NT2/D1 (cell line): ENCODE measurements at regions not wholly inside any gene's neighbourhood (a gene's known extent, or its start where the extent isn't known, plus 50 kb on each side); places are given as distances from the start of the nearest gene placed in this dataset.
"Not testable (repeated sequence)": the region's sequence is repeated elsewhere in the genome, so short reads cannot be mapped to it uniquely, and the experiment has no call there.

Source experiments
- DNase-seq: peaks from one replicate; pipeline ENCODE4 v3.0.0-alpha.2; 2011; ENCODE audit warnings: low read depth, low spot score
- H3K27me3 ChIP-seq: 2 replicates; pipeline ENCODE4 v1.6.0; 2011; ENCODE audit warnings: mild to moderate bottlenecking; ENCODE audit not compliant: insufficient read length, insufficient read depth
- H3K36me3 ChIP-seq: 2 replicates; pipeline ENCODE4 v1.6.1; 2011; ENCODE audit warnings: mild to moderate bottlenecking, low read length, mixed read lengths; ENCODE audit not compliant: insufficient read depth, insufficient read length
- H3K4me1 ChIP-seq: 2 replicates; pipeline ENCODE4 v1.5.1; 2011; ENCODE audit not compliant: insufficient read depth, insufficient read length
- H3K4me3 ChIP-seq: 2 replicates; pipeline ENCODE4 v1.5.1; 2011; ENCODE audit warnings: low read depth; ENCODE audit not compliant: insufficient read length
- H3K9ac ChIP-seq: 2 replicates; pipeline ENCODE4 v1.6.0; 2011; ENCODE audit warnings: low read depth; ENCODE audit not compliant: insufficient read length
- H3K9me3 ChIP-seq: 2 replicates; pipeline ENCODE4 v1.5.1; 2011; ENCODE audit warnings: mild to moderate bottlenecking, low read length; ENCODE audit not compliant: insufficient read depth
- SUZ12 ChIP-seq: IDR thresholded peaks from 2 replicates; pipeline ENCODE4 v1.6.1; 2011; ENCODE audit not compliant: insufficient read length, insufficient read depth; ENCODE audit errors: extremely low read depth
- YY1 ChIP-seq: IDR thresholded peaks from 2 replicates; pipeline ENCODE4 v1.6.1; 2011; ENCODE audit not compliant: insufficient read length, insufficient read depth
- ZNF274 ChIP-seq: IDR thresholded peaks from 2 replicates; pipeline ENCODE4 v1.6.1; 2011; ENCODE audit warnings: mild to moderate bottlenecking, low read depth, low read length

DNA sequence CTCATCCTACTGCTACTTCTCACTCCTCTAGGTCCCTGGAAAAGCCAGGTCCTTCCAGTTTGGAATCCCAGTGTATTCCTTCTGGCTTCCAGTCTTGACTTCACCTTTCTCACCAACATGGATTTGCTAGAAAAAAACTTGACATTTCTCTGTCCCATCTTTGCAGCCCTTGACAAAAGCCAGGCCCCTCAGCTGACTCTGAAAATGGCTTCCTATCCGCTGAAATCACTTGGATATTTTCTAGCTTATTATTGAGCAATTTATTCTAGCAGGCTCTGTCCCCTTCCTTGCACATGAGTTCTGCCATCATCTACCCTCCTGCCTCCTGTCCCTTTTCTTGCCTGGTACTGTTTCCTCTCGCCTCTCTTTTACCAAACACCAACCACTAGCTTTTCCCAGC lies 427.2 kb downstream of the BUD13 start:
- Histone ChIP-seq H3K4me3 (no peak overlapping the region), H3K4me1 (no peaks in the 10 kb centered on the region), H3K27me3 (no peaks in the 10 kb centered on the region), H3K9ac (no peak overlapping the region), H3K36me3 (no peaks in the 10 kb centered on the region), H3K9me3 (peaks cover 26% of the 10 kb centered on the region; the same call in 1 of the 2 replicates)
- no peak for DNase-seq
- no peak for TF ChIP-seq SUZ12
- TF ChIP-seq ZNF274: no peak
- TF ChIP-seq YY1: no peak

DNA sequence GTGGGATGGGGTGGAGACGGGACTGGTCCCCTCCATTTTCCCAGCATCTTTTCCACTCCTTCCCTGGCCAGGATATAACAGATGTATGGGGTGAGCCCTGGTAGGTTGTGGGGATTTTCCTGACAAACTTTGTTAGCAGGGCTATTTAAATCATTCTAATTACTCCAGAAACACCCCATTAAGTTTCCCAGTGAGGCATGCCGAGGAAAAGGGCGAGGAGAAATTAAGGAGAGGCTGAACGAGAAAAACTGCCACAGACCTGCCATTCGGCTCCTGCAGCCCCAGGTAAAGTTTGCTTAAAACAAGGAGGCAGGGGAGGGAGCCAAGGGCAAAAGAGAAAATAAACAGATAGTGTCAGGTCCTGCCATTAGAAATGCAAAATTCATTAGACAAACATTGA lies 428.2 kb downstream of the BUD13 start:
- no peaks in the 10 kb centered on the region for H3K4me1 ChIP-seq
- DNase-seq: no peak
- H3K27me3 ChIP-seq: no peaks in the 10 kb centered on the region
- no peak for TF ChIP-seq ZNF274
- TF ChIP-seq SUZ12: no peak
- TF ChIP-seq YY1: no peak
- no peaks in the 10 kb centered on the region for H3K36me3 ChIP-seq
- H3K9ac ChIP-seq: no peak overlapping the region
- H3K9me3 ChIP-seq: peaks cover 22% of the 10 kb centered on the region; the same call in 1 of the 2 replicates
- no peak overlapping the region for H3K4me3 ChIP-seq

DNA sequence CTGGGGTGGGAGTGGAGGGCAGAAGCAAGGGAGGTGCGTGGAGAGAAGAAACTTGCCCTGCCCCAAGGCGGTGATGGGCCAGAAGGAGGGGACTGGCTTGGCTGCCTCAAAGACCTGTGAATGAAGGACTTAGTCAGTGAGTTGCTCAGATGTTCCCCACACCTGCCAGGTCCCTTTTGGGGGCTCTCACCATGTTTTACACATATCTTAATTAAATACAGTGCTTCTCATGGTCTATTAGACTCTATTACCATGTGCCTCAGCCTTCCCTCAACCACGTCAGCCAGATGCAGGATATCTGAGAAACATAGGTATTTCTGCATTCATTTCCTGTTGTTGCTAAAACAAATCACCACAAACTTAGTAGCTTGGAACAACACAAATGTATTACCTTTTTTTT lies 429.5 kb downstream of the BUD13 start:
- no peak overlapping the region for H3K4me3 ChIP-seq
- DNase-seq: no peak
- peaks cover 15% of the 10 kb centered on the region; the same call in 1 of the 2 replicates for H3K9me3 ChIP-seq
- no peaks in the 10 kb centered on the region for H3K4me1 ChIP-seq
- no peak overlapping the region for H3K9ac ChIP-seq
- no peaks in the 10 kb centered on the region for H3K36me3 ChIP-seq
- no peaks in the 10 kb centered on the region for H3K27me3 ChIP-seq
- TF ChIP-seq YY1 (no peak), SUZ12 (no peak), ZNF274 (no peak)

DNA sequence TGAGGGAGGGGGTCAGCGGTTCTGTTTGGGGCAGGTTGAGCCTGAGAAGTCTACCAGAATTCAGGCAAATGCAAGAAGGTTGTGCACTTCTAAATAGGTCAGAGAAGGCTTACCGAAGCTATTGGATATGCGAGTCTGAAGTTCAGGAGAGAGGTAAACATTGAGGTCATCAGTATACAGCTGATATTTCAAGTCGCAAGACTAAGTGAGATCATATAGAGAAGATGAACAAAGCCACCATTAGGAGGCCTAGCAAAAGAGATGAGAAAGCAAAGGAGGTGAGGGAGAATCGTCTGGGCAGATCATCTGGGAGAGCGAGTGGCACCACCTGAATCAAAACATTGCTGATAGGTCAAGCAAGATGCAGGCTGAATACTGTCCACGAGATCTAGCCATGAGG lies 430.6 kb downstream of the BUD13 start:
- H3K4me3 ChIP-seq: no peak overlapping the region

DNA sequence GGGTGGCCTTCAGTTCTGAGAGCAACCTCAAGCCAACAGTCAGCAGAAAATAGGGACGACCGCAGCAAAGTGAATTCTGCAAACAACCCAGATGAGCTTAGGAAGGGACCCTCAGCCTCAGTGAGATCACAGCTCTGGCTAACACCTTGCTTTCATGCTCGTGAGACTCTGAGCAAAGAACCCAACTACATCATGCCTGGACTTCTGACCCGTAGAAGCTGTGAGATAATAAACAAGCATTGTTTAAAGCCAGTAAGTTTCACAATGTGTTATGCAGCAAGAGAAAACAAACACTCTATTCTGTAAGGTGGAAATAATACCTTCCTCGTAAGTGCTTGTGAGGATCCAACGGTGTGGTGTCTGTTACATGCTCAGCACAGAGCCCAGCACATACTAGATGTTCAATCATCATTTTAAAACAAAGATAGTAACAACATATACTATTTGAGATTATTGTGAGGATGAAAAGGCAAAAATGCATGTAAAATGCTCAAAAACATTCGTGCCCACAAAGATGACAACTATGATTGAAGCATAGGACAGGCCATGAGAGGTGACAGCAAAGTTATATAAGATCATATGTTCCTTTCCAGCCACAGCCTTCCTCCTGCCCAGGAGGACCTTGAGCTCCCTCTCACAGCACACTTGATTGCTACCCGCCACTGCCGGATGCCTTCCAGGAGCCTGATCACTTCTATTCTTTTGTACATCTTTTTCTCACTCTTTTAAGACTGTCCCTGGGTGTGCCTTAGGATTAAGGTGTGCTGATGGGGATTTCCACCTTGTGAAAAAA lies 433.3 kb downstream of the BUD13 start:
- H3K27me3 ChIP-seq: no peaks in the 10 kb centered on the region
- no peaks in the 10 kb centered on the region for H3K4me1 ChIP-seq
- no peak for DNase-seq
- no peaks in the 10 kb centered on the region for H3K36me3 ChIP-seq
- H3K9me3 ChIP-seq: peaks cover 13% of the 10 kb centered on the region; the same call in 1 of the 2 replicates
- TF ChIP-seq YY1 (no peak), ZNF274 (no peak), SUZ12 (no peak)
- no peak overlapping the region for H3K4me3 ChIP-seq
- H3K9ac ChIP-seq: no peak overlapping the region

More for the DNA sequence above, 430.6 kb downstream of the BUD13 start:
- Histone ChIP-seq H3K4me1 (no peaks in the 10 kb centered on the region), H3K27me3 (no peaks in the 10 kb centered on the region), H3K9me3 (peaks cover 20% of the 10 kb centered on the region), H3K9ac (no peak overlapping the region), H3K36me3 (no peaks in the 10 kb centered on the region)
- TF ChIP-seq SUZ12 (no peak), ZNF274 (no peak), YY1 (no peak)
- no peak for DNase-seq

DNA sequence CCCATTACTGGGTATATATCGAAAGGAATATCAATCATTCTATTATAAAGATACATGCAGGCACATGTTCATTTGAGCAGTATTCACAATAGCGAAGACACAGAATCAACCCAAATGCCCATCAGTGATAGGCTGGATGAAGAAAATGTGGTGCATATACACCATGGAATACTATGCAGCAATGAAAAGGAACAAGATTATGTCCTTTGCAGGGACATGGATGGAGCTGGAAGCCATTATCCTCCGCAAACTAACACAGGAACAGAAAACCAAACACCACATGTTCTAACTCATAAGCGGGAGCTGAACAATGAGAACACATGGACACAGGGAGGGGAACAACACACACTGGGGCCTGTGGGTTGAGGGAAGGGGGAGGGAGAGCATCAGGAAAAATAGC lies 434.3 kb downstream of the BUD13 start:
- not testable (repeated sequence) for H3K27me3 ChIP-seq, DNase-seq, H3K9ac ChIP-seq, H3K4me3 ChIP-seq, H3K36me3 ChIP-seq, H3K4me1 ChIP-seq
- H3K9me3 ChIP-seq: peaks cover 13% of the 10 kb centered on the region; the same call in 1 of the 2 replicates

DNA sequence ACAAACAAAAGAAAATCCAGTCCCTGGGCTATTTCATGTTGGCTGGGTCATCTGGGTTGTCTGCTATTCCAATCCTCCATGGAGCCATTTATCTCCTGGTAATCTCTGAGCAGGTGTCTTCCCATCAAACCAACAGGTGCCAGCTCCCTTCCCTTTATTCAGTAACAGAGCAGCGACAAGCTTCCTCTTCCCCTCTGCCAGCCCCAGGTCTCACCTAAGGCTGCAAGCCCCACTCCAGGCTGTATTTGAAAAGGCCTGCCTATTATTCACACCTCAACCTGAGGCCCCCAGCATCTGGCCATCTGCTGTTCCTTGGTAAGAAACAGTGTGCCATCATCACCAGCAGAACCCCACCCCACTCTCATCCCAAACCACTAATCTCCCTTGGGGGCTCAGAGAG lies 436.2 kb downstream of the BUD13 start:
- H3K27me3 ChIP-seq: no peaks in the 10 kb centered on the region
- TF ChIP-seq YY1: no peak
- no peak for TF ChIP-seq SUZ12
- TF ChIP-seq ZNF274: no peak
- H3K9ac ChIP-seq: no peak overlapping the region
- no peaks in the 10 kb centered on the region for H3K4me1 ChIP-seq
- no peaks in the 10 kb centered on the region for H3K36me3 ChIP-seq
- H3K9me3 ChIP-seq: peaks cover 13% of the 10 kb centered on the region; the same call in 1 of the 2 replicates
- no peak overlapping the region for H3K4me3 ChIP-seq
- DNase-seq: no peak
